HUES6 (cell line): ENCODE measurements at regions not wholly inside any gene's neighbourhood (a gene's known extent, or its start where the extent isn't known, plus 50 kb on each side); places are given as distances from the start of the nearest gene placed in this dataset.
"Not testable (repeated sequence)": the region's sequence is repeated elsewhere in the genome, so short reads cannot be mapped to it uniquely, and the experiment has no call there.

Source experiments
- H3K27ac ChIP-seq: 2 replicates; pipeline ENCODE4 v1.7.0; 2013; ENCODE audit warnings: low read depth, mild to moderate bottlenecking, low read length, inconsistent platforms
- H3K27me3 ChIP-seq: 2 replicates; pipeline ENCODE4 v1.6.1; 2013; ENCODE audit warnings: low read length; ENCODE audit not compliant: control insufficient read depth, insufficient read depth
- H3K36me3 ChIP-seq: 2 replicates; pipeline ENCODE4 v1.6.1; 2013; ENCODE audit warnings: low read length; ENCODE audit not compliant: control insufficient read depth, insufficient read depth
- H3K4me1 ChIP-seq: 2 replicates; pipeline ENCODE4 v1.6.1; 2013; ENCODE audit warnings: low read length; ENCODE audit not compliant: control insufficient read depth, insufficient read depth
- H3K4me3 ChIP-seq: 2 replicates; pipeline ENCODE4 v1.5.1; 2013; ENCODE audit warnings: low read depth, low read length
- H3K9ac ChIP-seq: one replicate; pipeline ENCODE4 v1.6.1; 2013; ENCODE audit warnings: mild to moderate bottlenecking, low read length
- H3K9me3 ChIP-seq: 2 replicates; pipeline ENCODE4 v1.6.1; 2013; ENCODE audit warnings: low read depth, low read length; ENCODE audit not compliant: control insufficient read depth, insufficient read depth

GRCh38 chr15:36448418-36448817, 131.0 kb upstream of the CDIN1 start:
- Histone ChIP-seq H3K9me3 (no peaks in the 10 kb centered on the region), H3K9ac (no peak overlapping the region), H3K4me1 (no peaks in the 10 kb centered on the region), H3K36me3 (no peaks in the 10 kb centered on the region), H3K4me3 (no peak overlapping the region), H3K27me3 (no peaks in the 10 kb centered on the region), H3K27ac (no peak overlapping the region)

DNA sequence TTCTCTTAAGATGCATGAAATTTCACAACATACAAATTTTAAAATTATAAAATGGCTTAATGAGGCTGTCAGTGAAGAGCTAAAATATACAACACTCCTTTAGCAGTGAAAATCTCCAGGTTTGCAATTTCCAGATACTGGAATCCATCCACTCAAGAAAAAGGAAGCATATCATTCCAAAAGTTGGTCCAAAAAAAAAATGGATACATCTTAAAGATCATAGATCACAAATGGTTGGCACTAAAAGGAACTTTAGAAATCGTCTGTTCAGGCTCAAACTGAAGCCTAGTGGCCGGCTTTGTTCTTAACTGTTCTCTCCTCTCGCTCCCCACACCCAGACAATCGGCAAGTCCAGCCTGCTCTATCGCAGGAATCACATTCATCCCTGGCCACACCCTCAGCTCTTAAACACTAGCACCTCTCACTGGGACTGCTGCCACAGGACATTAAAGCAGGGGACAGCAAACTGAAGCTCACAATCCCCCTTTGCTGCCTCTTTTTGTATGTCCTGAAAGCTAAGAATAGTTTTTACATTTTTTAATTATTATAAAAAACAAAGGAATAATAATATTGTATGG, 130.3 kb upstream of the CDIN1 start:
- H3K9ac ChIP-seq = no peak overlapping the region
- no peak overlapping the region for H3K27ac ChIP-seq
- H3K27me3 ChIP-seq = no peaks in the 10 kb centered on the region
- H3K4me1 ChIP-seq = no peaks in the 10 kb centered on the region
- H3K36me3 ChIP-seq = no peaks in the 10 kb centered on the region
- no peaks in the 10 kb centered on the region for H3K9me3 ChIP-seq
- H3K4me3 ChIP-seq = no peak overlapping the region

DNA sequence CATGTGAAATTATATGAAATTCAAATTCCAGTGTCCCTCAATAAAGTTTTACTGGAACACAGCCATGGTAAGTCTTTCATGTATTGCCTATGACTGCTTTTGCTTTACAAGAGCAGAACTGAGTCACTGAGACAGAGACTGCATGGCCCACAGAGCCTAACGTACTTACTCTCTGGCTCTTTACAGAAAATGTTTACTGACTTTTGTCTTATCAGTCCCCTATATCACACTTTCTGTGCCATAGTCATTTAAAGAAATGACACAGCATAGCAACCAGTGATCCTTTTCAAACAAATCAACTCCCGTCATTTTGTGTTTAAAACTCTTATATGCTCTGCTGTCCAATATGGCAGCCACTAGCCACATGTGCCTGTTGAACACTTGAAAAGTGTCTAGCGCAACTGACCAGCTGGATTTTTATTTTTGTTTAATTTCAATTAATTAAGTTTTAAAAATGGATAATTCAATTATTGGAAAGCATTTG, 129.7 kb upstream of the CDIN1 start:
- H3K27me3 ChIP-seq = no peaks in the 10 kb centered on the region
- no peaks in the 10 kb centered on the region for H3K9me3 ChIP-seq
- H3K27ac ChIP-seq = no peak overlapping the region
- H3K4me1 ChIP-seq = no peaks in the 10 kb centered on the region
- no peaks in the 10 kb centered on the region for H3K36me3 ChIP-seq
- H3K4me3 ChIP-seq = no peak overlapping the region
- no peak overlapping the region for H3K9ac ChIP-seq

- not testable (repeated sequence) for H3K27me3 ChIP-seq, H3K4me1 ChIP-seq, H3K27ac ChIP-seq, H3K9ac ChIP-seq, H3K36me3 ChIP-seq, H3K4me3 ChIP-seq, H3K9me3 ChIP-seq
These were observed 125.2 kb upstream of the CDIN1 start for GRCh38 chr15:36454244-36454643.

GRCh38 chr15:36458411-36458810, 121.0 kb upstream of the CDIN1 start:
- H3K27ac ChIP-seq = no peak overlapping the region
- H3K27me3 ChIP-seq = no peaks in the 10 kb centered on the region
- no peak overlapping the region for H3K9ac ChIP-seq
- peaks cover 5% of the 10 kb centered on the region; the same call in 1 of the 2 replicates for H3K9me3 ChIP-seq
- no peaks in the 10 kb centered on the region for H3K4me1 ChIP-seq
- H3K4me3 ChIP-seq = no peak overlapping the region
- H3K36me3 ChIP-seq = no peaks in the 10 kb centered on the region

GRCh38 chr15:36465304-36465703, 114.1 kb upstream of the CDIN1 start:
- H3K9ac ChIP-seq = no peak overlapping the region
- H3K4me1 ChIP-seq = peaks cover 13% of the 10 kb centered on the region; the same call in 1 of the 2 replicates
- peaks cover 5% of the 10 kb centered on the region; the same call in 1 of the 2 replicates for H3K9me3 ChIP-seq
- H3K27me3 ChIP-seq = no peaks in the 10 kb centered on the region
- no peak overlapping the region for H3K27ac ChIP-seq
- no peak overlapping the region for H3K4me3 ChIP-seq
- no peaks in the 10 kb centered on the region for H3K36me3 ChIP-seq

GRCh38 chr15:36468746-36469145, 110.7 kb upstream of the CDIN1 start:
- Histone ChIP-seq H3K27me3 (no peaks in the 10 kb centered on the region), H3K36me3 (no peaks in the 10 kb centered on the region), H3K4me1 (peaks cover 13% of the 10 kb centered on the region; the same call in 1 of the 2 replicates), H3K27ac (no peak overlapping the region), H3K9ac (no peak overlapping the region), H3K9me3 (no peaks in the 10 kb centered on the region), H3K4me3 (no peak overlapping the region)

GRCh38 chr15:36469311-36469966, 110.0 kb upstream of the CDIN1 start:
- Histone ChIP-seq H3K27ac (no peak overlapping the region), H3K4me1 (peaks cover 13% of the 10 kb centered on the region; the same call in 1 of the 2 replicates), H3K36me3 (no peaks in the 10 kb centered on the region), H3K9me3 (no peaks in the 10 kb centered on the region), H3K4me3 (no peak overlapping the region), H3K27me3 (no peaks in the 10 kb centered on the region), H3K9ac (no peak overlapping the region)

DNA sequence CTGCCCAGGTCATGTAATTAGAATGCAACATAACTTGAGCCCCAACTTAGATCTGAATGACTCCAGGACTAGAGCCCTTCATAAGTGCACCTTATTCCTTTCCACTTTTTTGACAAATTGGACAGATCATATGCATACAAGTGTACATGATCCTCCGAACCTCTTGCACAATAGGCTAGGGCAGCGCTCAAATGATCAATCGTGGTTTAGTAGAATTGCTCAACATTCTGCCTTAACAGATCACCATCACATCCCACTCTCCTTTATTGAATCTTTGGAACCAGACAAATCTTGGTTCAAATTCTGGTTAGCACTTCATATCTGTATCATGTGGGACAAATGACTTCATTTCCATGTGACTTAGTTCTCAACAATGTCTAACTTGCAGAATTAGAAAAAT, 106.8 kb upstream of the CDIN1 start:
- no peaks in the 10 kb centered on the region for H3K9me3 ChIP-seq
- no peaks in the 10 kb centered on the region for H3K36me3 ChIP-seq
- H3K9ac ChIP-seq = no peak overlapping the region

DNA sequence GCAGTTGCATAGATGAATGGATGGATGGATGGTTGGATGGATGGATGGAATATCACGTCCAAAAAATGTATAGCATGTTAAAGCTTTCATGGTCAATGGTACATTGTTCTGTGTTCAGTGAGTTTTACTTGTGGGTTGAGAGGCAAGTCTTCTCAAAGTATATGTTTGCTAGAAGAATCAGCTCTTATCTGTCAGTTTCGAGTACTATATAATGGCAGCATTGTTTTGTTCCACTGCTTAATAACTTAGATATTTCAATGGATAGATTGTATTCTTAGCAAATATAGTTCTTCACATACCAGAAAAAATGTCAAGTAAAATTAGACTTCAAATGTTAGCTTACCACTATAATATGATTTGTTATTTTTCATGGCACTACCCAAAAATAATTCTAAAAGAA, 100.9 kb upstream of the CDIN1 start:
- Histone ChIP-seq H3K9ac (no peak overlapping the region), H3K27ac (no peak overlapping the region), H3K4me1 (peaks cover 15% of the 10 kb centered on the region), H3K36me3 (no peaks in the 10 kb centered on the region), H3K9me3 (peaks cover 3% of the 10 kb centered on the region; the same call in 1 of the 2 replicates), H3K27me3 (no peaks in the 10 kb centered on the region), H3K4me3 (no peak overlapping the region)

More for the DNA sequence above, 106.8 kb upstream of the CDIN1 start:
- Histone ChIP-seq H3K27me3 (no peaks in the 10 kb centered on the region), H3K27ac (no peak overlapping the region), H3K4me3 (no peak overlapping the region), H3K4me1 (peaks cover 17% of the 10 kb centered on the region; the same call in 1 of the 2 replicates)

DNA sequence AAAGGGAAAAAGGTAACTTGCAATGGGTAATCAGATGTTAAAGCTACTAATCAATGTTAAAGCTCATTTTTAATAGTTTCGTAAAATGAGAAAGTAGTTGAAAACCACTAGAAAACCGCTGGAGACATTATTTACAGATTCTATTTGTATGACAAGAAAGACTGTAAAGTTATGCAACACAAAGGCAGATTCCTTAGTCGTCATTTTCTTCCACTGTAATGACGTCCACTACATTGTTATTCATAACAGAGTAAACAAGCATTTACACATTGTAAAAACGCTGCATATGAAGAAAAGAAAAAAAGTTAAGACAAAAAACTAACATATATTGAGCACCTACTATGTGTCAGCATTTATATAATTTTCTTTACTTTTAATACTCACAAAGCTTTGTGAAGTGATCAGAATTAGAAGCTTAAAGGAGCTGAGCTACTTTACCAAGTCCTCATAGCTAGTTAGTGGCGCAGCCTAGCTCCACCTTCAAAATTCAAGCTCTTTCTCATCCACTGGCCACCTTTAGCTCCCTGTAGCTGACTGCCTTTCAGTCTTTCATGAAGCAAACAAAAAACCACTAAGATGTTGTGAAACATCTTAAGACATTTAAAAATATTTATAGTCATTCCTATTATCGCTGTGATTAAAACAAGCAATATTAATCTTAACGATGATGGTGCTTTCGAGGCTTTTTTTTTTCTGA, 100.1 kb upstream of the CDIN1 start:
- Histone ChIP-seq H3K4me1 (peaks cover 15% of the 10 kb centered on the region), H3K27ac (no peak overlapping the region; the same call in 1 of the 2 replicates), H3K36me3 (no peaks in the 10 kb centered on the region), H3K4me3 (no peak overlapping the region), H3K9me3 (peaks cover 3% of the 10 kb centered on the region; the same call in 1 of the 2 replicates), H3K9ac (no peak overlapping the region), H3K27me3 (no peaks in the 10 kb centered on the region)
